H4 (cell line): ENCODE measurements at regions not wholly inside any gene's neighbourhood (a gene's known extent, or its start where the extent isn't known, plus 50 kb on each side); places are given as distances from the start of the nearest gene placed in this dataset.
"Not testable (repeated sequence)": the region's sequence is repeated elsewhere in the genome, so short reads cannot be mapped to it uniquely, and the experiment has no call there.

Experiments used
- DNase-seq: peaks from one replicate; pipeline ENCODE4 v3.0.0-alpha.2; 2015; ENCODE audit warnings: low spot score

DNA sequence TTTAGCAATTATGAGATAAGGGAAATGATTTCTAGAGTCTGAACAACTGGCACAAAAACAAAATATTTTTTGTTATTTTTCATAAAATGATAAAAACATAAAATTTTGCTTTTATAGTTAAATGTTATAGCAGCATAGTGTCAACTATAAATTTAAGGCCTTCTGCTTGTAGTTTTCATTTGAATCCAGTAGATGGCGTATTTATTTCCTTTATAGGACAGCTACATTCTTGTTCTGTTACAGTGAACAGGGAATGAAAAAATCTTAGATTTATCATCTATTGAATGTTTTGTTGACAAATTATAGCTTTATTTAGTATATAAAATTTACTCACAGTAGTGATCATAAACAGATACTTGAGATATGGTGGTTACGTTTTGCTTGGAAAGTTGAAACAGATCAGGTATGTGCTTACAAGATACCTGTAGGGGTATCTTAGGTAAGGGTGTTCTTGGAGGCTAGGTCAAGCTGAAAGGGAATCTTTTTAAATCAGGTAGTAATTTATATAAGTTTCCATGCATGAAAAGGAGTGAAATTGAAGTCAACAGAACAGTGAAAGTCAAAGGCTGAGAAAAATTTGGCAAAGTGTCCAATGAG, 239.3 kb upstream of the GRIN3A start:
- DNase-seq: peak; percentile 9

DNA sequence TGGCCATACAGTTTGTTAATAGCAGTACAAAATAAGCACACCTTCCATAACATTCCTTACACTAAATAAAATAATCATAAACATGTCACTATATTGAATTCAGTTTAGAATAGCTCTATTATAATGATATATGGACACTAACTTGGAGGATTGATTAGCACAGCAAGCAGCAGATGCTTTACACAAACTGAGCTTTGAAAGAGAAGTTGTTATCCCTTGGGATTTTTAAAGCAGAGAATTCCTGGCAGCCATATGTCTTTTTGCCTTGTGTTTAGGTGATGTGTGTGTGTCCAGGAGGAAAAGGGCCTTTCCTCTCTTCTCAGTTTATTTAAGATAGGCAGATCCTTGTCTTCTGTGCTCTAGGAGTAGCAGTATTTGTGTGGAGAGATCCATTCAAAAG, 232.2 kb upstream of the GRIN3A start:
- DNase-seq: no peak

DNA sequence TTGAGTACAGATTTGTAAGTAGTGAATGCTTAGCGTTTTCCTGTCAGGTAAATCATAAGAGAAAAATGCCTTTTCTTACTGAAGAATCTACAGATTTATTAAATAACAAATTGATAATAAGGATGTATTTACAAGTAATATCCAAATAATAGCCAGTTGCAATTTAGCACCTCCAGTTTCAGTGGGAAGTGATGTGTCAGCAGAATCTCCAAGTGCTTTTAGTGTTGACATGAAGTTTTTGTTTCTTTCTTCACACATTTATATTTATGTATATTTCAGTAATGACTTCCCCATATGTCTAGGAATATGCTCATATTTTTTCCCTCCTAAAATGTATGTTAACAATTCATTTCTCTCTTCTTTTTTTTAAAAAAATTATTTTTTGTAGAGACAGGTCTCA, 229.9 kb upstream of the GRIN3A start:
- no peak for DNase-seq

DNA sequence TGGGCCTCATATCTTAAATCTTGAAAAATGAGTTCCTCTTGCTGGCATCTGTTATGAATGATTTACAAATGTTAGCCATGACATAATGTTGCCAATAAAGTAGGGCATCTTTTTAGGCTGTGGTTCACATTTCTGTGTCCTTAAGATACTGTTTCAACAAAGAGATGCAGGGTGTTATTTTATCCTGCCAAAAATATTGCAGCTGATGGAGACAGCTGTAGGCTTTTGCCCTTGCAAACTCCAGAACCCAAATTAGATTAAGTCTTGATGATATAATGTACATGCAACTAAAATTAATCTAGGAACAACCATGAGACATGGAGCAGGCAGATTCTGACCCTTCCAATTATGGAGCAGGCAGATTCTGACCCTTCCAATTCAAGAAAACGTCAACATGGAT, 228.2 kb upstream of the GRIN3A start:
- no peak for DNase-seq

DNA sequence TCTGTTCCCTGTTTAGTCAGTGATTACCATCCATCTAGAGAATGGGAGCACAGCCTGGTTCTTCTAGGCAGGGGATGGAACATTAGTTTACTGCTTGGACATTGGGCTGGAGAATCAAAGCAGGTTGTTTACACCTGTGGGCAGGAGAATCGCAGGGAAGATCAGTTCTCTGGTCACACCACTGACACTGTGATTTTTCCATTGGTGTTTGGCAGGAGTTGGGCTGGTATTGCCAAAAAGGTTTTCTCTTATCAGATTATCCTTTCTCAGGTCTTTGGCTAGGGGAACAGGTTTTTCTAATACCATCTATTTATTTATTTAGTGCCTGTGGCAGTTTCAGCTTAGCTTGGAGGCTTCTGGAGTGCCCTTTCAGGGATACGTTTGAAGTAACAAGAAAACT, 219.3 kb upstream of the GRIN3A start:
- no peak for DNase-seq

DNA sequence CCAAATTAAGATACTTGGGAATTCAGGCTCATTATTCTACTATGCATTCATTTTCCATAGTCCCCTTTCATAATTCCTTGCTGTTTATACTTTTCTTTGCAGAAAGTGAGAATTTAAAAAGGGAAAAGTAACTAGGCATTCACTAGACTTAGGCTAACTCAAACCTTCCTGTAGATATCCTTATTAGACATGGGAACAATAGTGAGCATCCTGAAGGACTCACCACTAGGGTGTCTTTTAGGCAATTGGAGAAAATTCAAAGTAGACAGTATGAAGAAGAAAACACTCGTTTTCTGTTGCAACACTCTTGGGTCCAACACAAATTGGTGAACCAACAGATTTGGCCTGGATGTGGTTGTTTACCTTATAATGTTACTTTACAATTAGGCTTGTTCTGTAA, 213.2 kb upstream of the GRIN3A start:
- no peak for DNase-seq

DNA sequence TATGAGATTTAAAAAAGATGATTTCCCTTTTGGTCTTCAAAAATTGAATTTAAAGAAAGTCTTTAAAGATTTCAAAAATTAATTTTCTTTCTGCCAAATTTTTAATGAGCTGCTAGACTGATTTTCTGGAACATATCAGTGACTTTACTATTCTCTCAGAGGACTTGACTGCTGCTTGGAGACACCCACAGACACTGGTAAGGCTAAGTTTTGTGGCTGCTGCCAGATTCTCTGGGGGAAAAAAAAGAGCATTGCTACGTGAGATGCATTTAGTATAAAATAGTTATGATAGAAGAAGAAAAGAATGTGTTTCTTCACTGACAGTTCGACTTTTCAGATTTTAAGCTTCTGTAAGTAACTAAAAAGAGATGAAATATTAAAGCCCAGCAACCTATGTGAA, 193.3 kb upstream of the GRIN3A start:
- no peak for DNase-seq

DNA sequence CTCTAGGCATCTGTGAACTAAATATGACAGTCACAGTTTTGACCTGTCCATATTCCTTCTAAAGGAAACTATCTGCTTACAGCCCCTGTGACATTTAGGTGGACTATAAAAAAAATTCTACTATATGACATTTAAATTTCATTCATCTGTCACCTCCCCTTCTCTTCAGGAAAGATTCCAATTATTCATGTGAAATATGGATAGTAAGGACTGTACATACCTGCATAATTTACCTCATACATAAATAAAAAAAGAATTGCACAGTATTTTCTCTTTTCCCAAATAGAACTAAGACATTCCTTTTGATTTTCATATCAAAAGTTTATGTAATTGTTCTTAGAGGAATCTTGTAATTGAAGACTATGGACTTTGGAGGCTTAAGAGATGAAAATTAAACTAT, 192.3 kb upstream of the GRIN3A start:
- no peak for DNase-seq

DNA sequence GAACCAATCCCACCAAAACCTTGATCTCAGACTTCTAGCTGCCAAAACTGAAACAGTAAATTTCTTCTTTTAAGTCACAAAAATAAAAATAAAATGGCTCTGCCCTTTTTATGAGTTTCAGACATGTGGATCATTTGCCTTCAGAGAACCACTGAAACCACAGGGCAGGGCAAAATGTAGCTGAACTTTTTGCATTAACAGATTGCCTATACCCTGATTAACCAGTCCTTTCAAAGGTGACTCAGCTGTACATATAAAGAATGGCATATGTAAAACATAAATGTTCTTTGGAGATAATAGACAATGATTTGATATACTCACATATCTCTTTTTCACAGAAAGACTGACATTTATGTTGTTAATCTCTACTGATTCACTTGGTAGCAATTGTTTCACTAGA, 187.1 kb upstream of the GRIN3A start:
- DNase-seq: no peak

DNA sequence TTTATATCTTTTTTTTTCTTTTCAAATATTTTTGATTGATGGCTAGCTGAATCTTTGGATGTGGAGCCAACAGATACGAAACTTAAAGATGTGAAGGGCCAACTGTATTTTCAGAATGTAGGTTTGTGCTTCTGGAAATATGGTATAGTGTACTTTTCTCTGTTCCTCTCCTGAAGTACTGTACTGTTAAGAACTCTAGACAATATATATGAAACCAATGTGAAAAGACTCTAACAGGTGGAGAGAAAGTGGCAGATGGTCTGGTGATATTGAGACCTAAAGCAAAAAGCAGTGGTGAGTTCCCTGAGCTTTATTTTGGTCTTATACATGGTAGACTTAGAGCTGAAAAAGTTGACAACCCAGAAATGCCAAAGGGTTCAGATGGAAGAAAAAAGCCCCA, 185.0 kb upstream of the GRIN3A start:
- no peak for DNase-seq

DNA sequence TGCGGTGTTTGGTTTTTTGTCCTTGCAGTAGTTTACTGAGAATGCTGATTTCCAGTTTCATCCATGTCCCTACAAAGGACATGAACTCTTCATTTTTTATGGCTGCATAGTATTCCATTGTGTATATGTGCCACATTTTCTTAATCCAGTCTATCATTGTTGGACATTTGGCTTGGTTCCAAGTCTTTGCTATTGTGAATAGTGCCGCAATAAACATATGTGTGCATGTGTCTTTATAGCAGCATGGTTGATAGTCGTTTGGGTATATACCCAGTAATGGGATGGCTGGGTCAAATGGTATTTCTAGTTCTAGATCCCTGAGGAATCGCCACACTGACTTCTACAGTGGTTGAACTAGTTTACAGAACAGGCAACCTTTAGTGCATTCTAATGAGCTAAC, 178.5 kb upstream of the GRIN3A start:
- DNase-seq: not testable (repeated sequence)

DNA sequence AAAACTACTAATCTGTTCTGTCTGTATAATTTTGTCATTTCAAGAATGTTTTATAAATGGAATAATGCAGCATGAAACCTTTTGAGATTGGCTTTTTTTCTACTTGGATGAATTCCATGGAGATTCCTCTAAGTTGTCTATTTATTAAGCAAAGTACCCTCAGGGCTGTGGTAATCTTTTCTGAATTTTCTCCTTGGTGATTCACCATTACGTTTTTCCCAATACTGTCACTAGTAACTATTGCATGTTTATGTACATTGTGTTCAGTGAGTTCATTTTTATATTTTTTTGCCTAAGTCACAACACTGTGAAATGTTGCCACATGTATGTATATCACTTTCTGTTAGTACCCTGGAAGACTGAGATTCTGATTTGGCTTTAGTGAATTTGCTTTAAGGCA, 177.0 kb upstream of the GRIN3A start:
- no peak for DNase-seq

DNA sequence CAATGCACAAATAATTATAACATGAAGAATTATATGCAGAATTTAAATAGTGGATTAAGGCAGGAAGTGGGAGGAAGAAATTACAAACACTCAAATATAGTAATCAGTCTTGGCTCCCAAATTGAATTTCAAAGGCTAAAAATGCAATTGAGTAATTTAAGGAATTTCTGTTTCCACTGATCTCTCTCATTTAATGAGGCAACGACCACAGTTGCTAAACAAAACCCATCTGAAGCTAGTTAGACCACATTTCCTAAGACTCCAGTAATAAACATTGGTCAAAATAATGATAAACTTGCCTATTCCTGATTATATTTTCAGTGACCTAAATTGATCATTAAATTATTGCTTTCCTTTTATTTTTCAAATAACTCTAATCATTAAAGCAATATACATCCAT, 174.3 kb upstream of the GRIN3A start:
- peak; percentile 6 for DNase-seq

DNA sequence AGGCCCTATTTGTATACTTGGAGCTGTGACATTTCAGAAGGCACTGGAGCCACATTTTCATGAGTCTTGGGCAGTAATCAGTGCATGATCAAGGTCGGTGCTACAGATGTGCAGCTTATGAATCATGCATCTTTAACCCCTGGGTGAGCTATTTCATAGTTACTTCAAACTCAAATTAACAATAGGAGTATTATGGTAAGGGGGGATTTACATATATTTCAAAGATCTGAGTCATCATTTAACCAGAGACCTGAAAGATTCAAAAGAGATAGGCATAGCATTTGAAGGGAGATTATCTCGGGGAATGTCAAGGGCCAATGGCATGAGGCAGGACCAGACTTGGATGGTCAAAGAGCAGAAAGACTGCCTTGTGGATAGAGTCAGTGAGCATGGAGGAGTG, 169.0 kb upstream of the GRIN3A start:
- no peak for DNase-seq

DNA sequence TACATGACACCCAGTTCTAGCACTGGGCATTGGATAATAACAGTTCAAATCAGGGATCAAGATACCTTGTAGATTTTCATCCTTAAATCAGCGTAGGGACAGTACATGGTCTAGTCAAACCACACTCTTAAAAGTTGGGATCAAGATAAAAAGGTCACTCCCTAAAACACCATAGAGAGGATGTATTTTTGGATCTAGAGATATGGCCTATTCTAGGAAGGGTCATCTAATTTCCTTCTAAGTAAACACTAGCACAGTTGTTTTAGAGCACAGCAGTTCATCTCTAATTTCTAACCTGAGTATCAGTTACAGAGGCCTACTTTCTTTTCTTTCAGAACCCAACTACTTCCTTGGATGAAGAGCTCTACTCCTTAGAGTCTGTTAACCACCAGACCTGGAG, 166.4 kb upstream of the GRIN3A start:
- DNase-seq: no peak

DNA sequence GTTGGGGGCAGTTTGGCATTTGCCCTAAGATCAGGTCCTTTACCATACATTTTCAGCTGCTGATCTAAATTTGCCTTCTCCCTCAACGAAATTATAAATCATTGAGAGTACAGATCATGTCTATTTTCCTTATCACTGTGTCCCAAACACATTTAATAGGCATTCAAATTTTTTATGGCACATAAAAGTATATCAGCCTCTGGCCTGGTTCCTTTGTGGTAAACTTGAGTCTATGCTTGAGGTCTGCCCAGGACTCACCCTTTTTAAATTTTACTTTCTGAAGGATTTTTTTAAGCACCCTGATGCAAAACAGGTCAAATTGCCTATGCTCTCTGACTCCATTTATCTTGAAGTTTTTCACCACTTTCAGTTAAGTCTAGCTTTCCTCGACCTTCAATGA, 163.6 kb upstream of the GRIN3A start:
- no peak for DNase-seq

DNA sequence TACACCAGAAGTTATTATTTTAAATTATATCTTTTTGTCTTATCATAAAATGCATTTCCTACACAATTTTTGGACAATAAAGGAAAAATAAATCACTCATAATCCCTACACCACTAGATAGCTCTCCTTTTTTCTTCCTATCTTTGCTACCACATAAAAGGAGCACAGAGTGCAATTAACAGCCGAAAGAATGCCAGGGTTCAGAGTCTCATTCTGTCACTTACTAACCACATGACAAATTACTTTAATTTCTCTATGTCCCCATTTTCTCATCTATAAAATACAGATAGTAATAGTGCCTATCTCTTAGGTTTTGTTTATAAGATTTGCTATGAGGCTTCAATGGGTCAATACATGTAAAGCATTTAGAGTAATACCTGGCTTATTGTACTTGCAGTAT, 158.7 kb upstream of the GRIN3A start:
- DNase-seq: no peak

DNA sequence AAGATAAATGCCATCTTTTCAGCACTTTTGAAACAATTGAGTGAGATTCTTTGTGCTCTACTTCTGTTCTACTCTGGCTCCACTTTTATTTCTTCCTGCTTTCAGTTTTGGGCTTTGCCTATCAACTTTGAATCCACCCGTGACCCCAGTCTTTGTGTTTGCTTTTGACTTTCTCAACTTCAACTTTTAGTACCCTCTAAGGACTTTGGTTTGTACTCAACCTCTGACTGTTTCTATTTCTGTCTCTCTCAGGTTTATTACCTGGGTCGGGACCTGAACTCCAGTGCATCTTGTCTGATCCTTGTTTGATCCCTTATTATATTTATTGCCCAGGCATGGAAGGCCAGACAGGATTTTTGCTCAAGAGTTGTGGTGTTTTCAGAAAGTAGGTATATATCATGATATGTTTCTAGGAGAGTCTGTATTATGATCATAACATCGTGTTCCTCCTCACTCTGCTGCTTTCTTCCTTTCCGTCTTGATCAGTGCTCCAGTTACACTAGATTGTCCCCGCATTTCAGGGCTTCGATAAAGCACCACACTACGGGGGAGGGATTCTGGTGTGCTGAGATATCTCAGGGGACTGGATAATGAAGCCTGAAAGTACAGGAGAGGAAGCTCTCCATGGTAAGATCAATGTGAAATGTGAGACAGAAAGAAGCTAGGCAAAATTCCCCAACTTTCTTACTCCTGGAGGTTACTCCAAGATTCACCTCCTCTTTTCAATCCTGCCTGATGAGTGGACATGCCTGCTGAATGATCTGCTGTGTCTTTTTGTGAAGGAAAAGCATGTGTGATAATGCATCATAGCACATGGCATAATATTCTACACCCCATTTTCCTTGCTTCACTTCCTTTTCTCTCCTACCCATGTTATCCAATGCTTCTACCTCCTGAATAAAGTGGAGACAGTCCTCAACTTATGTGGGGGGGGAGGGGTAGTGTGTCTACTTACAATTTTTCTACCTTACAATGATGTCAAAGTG, 155.5 kb upstream of the GRIN3A start:
- DNase-seq: no peak

DNA sequence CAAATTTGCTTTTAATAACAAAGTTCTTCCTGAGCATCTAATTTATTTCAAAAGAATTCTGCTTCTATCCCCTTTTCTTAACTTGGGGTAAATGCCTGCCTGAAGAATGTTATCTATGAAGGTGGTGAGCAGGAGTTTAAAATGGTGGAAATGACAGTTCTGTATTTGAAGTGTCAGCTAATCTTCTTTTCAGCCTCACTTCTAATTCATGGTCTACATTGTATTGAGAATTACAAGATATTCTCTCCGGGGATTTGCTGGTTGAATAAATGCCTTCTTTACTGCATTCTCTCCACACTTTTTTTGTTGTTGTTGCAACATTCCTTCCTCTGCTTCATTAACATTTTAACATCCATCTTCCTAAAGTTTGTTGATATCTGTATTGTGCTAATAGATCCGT, 143.1 kb upstream of the GRIN3A start:
- DNase-seq: no peak

DNA sequence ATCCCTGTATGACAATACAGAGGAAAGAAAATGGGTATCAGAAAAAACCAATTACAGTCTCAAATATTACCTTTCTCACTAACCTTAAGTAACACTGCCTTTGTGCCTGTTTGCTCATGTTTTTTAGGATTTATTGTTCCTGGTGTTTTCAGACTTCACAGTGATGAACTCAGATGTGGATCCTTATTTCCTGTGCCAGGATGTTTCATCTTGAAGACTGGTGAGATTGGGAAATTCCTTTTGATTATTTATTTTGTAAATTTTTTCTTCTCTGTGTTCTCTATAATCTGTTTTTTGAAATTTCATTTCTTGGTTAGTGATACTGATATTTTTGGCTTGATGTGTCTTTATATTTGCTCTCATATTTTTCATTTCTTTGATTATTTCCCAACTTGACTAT, 142.4 kb upstream of the GRIN3A start:
- DNase-seq: no peak

DNA sequence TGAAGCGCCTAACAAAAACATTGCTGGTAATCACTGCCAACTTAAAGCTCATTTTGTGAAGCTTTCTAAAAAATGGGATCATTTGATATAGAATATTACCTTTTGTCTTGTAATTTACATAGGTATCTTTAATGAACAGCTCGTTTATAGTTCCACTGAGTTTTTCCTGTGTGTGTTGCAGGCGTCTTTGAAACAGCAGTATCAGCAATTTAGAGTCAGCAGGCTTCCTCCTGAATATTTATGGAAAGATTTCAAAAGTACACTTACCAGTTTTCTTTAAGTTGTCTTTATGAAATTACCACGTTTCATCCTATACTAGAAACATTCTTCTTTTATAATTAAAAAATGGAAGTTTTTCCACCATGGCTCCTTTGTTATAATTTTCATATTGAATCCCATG, 140.3 kb upstream of the GRIN3A start:
- no peak for DNase-seq

DNA sequence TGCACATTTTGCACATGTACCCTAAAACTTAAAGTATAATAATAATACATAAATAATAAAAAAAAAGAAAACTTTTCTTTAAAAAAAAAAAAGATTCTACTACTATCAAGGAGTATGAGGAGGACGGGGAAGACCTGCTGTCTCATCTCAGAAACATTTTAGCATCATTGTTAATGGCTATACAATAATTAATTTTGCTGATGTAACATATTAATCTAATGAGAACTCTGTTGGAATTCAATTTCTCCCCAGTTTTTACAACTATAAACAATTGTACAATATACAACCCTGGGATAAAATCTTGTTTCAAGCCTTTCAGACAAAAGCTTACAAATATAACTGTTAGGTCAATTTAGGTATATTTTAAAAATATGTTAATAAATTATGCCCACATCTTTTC, 139.0 kb upstream of the GRIN3A start:
- DNase-seq: no peak

DNA sequence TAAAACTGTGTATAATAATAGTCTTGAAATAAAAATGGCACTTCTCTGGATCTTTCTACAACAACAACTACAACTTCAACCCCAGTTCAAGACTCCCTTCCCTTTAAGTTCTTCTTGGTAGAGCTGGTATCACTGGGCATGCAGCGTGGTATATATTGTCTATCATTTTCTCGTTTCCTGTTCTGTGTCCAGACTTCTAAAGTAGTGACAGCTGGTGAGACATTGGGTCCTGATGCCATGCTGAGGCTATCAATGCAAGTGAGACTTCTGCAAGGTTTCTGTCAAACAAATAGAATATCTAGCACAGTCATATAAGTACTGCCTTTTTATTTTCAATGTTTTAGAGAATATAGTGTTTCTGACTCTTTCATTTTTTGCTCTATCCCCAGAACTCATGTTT, 123.0 kb upstream of the GRIN3A start:
- DNase-seq: no peak

DNA sequence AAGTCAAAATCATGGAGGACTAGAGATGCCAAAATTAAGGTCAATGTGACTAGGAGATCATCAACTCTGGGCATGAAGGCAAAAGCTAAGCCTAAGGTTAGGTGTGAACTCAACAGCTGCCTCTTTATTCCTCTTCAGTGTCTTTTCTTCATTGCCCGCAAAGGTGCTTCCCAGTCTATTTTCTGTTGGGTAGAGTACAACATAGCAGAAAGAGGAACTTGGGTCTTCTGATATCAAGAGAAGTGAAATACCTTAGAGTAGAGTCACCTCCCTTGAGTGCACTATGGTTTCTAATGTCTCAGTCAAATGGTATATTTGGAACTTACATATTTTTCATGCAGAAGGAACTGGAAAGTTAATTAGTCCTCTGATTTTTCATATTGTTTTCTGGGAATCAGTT, 122.5 kb upstream of the GRIN3A start:
- DNase-seq: no peak
